ENCODE measurements at regions not wholly inside any gene's neighbourhood (a gene's known extent, or its start where the extent isn't known, plus 50 kb on each side); places are given as distances from the start of the nearest gene placed in this dataset.

DNA sequence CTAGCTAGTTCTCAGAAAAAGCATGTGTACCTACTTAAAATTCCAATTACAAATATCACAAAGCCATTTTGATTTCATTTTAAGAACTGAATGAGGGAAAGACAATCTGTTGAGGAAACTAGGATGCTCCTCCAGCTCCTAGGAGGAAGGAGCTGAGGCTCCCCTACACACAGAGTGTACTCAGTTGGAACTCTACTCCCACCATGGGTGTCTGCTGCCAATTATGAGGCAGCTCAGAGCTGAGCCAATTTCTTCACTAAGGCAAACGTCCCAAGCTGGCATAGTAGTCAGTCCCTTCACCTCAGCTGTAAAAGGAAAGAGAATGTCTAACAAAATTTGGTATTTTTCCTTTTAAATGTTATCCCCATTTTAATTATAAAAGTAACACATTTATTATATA lies 300.0 kb upstream of the TRPC7 start:
- TF ChIP-seq, protein P1, sequence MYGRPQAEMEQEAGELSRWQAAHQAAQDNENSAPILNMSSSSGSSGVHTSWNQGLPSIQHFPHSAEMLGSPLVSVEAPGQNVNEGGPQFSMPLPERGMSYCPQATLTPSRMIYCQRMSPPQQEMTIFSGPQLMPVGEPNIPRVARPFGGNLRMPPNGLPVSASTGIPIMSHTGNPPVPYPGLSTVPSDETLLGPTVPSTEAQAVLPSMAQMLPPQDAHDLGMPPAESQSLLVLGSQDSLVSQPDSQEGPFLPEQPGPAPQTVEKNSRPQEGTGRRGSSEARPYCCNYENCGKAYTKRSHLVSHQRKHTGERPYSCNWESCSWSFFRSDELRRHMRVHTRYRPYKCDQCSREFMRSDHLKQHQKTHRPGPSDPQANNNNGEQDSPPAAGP (tag by site-specific recombination; IDR thresholded peaks at IDR 0.05): no peak
- no peak for TF ChIP-seq ZFHX2 (tag by site-specific recombination; conservative IDR thresholded peaks at IDR 0.05)
- TF ChIP-seq, protein P2, sequence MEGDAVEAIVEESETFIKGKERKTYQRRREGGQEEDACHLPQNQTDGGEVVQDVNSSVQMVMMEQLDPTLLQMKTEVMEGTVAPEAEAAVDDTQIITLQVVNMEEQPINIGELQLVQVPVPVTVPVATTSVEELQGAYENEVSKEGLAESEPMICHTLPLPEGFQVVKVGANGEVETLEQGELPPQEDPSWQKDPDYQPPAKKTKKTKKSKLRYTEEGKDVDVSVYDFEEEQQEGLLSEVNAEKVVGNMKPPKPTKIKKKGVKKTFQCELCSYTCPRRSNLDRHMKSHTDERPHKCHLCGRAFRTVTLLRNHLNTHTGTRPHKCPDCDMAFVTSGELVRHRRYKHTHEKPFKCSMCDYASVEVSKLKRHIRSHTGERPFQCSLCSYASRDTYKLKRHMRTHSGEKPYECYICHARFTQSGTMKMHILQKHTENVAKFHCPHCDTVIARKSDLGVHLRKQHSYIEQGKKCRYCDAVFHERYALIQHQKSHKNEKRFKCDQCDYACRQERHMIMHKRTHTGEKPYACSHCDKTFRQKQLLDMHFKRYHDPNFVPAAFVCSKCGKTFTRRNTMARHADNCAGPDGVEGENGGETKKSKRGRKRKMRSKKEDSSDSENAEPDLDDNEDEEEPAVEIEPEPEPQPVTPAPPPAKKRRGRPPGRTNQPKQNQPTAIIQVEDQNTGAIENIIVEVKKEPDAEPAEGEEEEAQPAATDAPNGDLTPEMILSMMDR (tag by site-specific recombination; IDR thresholded peaks at IDR 0.05): no peak

All from HEK293 (cell line).